Stimulated activated CD4-positive, alpha-beta T cell treated with anti-CD3 and anti-CD28 coated beads, Interleukin-4, amount 100 ng/mL, for 4 hours (primary cell): ENCODE measurements at regions not wholly inside any gene's neighbourhood (a gene's known extent, or its start where the extent isn't known, plus 50 kb on each side); places are given as distances from the start of the nearest gene placed in this dataset.

Experiments used
- DNase-seq, 2 experiments: peaks; one replicate each; pipeline ENCODE4 v3.0.0-alpha.2; 2020

- no peak for DNase-seq
Measured at GRCh38 chr12:107322063-107322462, 228.7 kb upstream of the CRY1 start.

GRCh38 chr12:107325075-107325608 is 231.8 kb upstream of the CRY1 start:
- DNase-seq, result no peak

- DNase-seq, result no peak
Measured at GRCh38 chr12:107326237-107326636, 232.9 kb upstream of the CRY1 start.

- no peak for DNase-seq
Measured at GRCh38 chr12:107327651-107328182, 234.4 kb upstream of the CRY1 start.

- DNase-seq, result no peak
Measured at GRCh38 chr12:107328442-107329133, 235.2 kb upstream of the CRY1 start.

GRCh38 chr12:107329569-107330324 is 236.4 kb upstream of the CRY1 start:
- no peak for DNase-seq

GRCh38 chr12:107330831-107331431 is 237.6 kb upstream of the CRY1 start:
- peak in 1 of 2 experiments; percentile 24 for DNase-seq

- DNase-seq, result no peak
Measured at GRCh38 chr12:107331471-107331870, 238.1 kb upstream of the CRY1 start.

DNA sequence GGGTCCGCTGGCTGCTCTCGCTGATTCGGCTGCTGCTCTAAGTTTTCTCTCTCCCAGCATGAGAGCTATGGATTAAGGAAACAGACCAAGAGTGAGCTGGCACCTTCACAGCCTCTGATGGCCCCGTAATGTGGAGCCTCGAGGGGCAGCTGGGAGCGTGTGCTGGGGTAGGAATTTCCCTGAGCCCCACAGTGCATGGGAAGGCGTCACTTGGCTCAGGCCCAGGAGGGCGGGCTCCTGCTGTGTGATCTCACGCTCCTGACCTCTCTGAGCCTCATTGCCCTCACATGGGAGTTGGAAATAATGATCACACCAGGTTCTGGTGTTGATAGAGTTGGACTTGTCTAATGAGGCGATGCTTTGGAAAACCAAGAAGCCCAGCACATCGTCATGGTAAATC is 238.6 kb upstream of the CRY1 start:
- DNase-seq, result no peak

- DNase-seq, result no peak
Measured at GRCh38 chr12:107332743-107333142, 239.4 kb upstream of the CRY1 start.

DNA sequence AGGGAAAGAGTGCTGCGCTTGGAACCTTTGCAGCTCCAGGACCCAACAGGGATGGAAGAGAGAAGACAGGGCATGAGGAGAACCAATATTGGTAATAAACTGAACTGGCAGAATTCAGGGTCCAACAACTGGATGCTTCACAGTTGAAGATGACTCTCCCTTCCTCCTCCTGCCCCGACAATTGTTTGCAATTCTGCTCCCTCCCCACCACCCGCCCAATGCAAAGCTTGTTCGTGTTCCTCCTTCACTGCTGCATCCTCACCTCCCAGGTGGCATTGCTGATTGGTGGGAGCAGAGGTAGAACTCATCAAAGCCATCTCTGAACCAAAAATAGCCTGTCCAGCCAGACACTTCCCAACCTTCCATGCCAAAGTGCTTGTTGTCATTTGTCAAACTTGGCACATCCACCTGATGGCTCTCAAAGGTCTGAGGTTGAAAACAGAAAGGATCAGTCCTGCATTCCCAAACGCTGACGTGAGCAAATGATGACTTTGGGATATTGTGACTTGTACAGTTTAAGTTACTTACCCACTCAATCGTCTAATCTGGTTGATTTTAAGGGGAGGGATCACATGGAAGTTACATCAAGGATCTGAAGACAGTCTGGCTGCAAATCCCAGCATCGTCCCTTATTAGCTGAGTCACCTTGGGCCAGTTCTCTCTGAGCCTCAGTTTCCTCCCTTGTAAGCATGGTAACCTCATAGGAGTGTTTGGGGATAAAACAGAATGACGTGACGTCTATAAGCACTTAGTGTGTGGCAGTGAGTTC is 242.6 kb upstream of the CRY1 start:
- DNase-seq, result no peak

DNA sequence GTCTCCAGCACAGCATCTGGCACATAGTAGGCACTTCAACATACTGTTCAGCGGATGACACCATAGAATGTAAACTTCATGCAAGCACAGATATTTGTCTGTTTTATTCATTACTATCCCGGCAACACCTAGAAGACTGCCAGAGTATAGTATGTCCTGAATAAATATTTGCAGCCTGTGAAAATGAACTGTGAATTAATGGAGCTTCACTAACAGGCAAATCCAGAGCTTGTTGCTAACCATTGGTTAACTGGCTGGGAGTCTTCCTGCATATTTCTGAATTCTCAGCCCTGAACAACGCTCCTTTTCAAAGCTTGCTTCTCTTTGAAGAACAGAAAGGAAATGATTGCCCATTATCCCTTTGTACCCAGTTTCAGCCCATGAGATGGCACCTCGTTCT is 243.3 kb upstream of the CRY1 start:
- no peak for DNase-seq

DNA sequence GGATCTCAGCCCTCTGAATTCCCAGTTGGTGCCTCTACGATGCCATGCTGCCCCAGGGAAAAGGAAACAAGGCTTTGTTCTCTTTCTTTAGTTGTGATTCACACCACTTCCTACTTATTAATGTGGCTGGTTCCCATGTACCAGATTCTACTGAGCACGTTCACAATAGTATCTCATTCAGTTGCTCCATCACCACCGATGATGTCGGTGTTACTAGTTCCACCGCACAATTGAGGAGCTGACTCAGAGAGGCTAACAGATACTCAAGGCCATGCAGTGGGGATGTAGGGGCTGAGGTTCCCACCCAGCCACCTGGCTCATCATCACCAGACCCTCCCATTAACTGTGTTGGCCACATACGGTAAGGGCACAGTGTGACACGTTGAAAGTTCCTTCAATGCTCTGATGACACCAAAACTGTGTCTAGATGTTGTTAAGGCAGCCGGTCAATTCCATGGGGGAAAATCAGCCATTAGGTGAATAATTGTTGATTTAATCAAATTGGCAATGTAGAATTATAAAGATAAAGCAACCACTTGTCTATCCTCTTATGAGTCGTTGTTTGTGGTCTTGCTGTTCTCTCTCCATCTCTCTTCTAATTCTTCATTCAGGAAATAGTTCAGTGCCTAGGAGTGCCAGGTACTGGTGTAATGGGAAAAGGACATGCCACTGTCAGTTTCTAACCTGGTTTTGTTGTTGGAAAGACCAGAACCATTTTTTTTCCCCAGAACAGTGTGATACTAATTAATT is 244.2 kb upstream of the CRY1 start:
- DNase-seq, result peak in 1 of 2 experiments; percentile 22

DNA sequence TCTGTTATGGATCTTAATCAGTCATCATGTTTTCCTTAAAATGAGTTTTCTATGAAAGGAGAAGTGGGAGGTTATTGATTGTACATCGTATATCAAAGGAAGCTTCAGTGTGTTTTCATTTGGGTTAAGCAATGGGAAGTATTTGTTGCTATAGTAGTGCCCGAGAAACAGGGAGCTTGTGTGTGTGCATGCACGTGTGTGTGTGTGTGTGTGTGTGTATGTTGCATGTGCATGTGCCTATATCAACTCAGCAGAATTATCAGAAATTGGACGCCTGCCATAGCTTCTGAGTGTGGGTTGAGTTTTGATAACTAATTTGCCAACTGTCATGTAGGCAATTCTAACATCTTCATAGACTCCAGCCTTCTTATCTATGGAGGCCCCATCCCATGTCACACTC is 246.1 kb upstream of the CRY1 start:
- DNase-seq, result no peak

DNA sequence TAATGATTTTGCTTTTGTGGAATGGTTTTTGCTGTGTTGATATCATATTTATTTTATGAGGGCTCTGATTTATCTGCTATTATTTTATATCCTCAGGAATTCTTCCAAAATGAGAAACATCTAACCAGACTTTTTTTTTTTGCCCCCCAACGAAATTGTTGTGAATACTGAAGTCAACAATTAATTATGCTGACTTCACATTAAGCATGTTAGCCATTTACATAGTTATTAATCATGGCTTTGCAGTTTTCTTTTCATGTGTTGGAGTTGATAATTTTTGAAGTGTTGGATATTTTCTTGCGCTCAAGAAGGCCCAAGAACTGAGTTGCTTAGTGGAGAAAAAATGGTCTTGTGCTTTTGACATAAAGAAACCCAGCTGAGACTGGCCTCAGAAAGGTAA is 246.6 kb upstream of the CRY1 start:
- no peak for DNase-seq

DNA sequence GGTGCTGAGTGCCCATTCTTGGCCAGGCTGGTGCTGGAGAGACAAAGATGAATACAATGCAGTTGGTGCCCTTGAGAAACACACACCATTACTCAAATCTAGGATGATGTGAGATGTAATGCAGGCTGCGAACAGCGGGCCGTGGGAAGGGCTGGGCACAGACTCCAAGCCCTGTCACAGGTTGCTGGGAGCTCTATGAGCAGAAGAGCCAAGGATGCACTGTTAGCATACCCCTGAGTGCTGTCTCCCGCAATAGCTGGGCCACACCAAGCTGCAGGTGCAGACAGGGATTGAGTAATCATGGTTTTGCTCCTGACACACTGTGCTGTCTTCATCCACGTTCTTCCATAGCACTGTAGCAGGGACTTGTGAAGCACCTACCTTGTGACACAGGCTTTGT is 247.5 kb upstream of the CRY1 start:
- no peak for DNase-seq

DNA sequence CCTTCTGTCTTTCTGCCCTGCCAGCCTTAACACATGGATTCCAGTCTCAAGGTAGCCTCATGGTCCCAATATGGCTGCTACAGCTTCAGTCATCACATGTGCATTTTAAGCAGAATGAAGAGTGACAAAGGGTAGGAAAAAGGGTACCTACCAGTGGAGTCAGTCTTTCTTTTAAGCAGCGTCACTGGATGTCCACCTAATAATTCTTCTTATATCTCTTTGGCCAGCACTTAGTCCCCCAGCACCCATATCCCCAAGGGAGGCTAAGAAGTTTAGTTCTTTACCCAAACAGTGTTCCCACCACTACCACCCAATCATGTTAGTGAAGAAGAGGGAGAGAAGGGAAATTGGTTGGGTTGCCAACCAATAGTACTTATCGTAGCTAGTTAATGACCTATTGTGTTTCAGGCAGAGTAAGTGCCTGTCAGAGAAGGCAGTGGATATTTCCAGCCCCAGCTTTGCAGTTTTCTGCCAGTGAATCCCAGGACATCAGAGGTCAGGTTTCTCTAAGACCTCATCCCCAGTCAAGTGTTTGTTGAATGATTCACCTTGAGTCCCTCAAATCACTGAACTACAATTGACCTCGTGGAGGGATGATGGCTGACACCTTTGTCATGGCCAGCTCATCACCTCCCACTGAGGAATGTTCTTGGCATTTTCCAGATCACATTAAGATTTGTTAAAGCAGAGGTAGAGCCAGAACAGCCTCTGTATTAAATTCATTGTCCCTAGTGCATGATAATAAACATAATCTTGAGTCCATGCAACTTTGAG is 250.9 kb upstream of the CRY1 start:
- DNase-seq, result no peak

DNA sequence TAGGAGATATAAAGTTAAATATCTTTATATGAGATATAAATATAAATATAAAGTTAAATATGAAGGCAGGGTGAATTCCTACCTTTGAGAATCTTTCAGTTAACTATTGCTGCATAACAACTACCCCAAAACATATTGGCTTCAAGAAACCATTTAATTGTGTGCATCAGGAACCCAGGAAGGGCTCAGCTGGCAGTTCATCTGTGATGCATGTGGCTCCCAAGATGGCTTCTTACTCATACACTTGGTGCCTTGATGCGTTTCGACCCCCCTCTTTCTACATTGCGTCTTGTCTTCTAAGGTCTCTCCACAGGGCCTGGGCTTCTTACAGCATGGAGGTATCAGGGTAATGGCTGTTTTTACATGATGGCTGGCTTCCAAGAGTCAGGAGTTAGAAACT is 253.9 kb upstream of the CRY1 start:
- no peak for DNase-seq

DNA sequence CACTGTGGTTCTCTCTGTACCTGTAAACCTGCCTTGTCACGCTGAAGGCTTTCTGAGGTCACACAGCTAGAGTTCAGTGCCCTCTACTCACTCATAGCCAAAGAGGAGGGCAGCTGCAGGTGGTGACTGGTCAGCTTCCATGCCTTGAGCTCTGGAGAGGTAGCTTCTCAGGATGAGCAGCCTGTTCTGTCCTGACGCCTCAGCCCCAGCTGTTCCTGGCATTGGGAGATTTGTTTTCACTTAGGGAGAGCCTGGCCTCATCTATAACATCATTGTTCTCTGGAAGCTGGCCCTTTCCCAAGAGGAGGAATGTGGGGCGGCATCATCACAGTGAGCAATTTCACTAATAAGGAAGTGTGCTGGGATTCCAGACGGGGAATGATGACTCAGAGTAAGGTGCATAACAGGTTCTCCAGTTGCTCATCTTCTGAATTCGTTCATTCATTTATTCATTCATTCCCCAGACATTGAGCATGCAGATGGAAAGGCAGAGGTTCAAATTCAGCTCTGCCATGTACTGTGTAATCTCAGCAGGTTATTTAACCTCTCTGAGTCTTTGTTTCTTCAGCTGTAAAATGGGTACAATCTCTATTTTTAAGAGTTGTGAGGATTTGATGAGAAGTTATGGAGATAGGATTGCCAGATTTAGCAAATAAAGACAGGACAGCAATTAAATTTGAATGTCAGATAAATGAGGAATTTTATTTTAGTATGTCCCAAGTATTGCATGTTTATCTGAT is 255.8 kb upstream of the CRY1 start:
- no peak for DNase-seq

DNA sequence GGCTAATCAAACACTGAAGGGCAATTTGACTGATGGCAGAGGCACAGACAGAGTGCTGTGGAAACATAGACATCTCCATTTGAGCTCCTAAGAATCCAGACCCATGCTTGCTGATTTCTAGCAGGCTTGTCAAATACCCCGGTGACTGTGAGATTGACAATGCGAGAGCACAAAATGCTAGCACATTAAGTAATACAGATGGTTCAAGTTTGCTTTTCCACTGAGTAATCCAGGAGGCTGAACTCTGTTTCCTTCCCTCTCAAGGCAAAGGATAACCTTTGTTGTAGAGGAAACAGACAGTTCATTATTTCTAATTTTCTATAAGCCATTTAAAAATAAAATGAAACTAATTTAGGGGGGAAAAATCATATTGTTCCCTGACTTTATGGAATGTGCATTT is 256.5 kb upstream of the CRY1 start:
- no peak for DNase-seq

GRCh38 chr12:107351109-107351508 is 257.8 kb upstream of the CRY1 start:
- no peak for DNase-seq
